ENCODE measurements at regions not wholly inside any gene's neighbourhood (a gene's known extent, or its start where the extent isn't known, plus 50 kb on each side); places are given as distances from the start of the nearest gene placed in this dataset.

DNA sequence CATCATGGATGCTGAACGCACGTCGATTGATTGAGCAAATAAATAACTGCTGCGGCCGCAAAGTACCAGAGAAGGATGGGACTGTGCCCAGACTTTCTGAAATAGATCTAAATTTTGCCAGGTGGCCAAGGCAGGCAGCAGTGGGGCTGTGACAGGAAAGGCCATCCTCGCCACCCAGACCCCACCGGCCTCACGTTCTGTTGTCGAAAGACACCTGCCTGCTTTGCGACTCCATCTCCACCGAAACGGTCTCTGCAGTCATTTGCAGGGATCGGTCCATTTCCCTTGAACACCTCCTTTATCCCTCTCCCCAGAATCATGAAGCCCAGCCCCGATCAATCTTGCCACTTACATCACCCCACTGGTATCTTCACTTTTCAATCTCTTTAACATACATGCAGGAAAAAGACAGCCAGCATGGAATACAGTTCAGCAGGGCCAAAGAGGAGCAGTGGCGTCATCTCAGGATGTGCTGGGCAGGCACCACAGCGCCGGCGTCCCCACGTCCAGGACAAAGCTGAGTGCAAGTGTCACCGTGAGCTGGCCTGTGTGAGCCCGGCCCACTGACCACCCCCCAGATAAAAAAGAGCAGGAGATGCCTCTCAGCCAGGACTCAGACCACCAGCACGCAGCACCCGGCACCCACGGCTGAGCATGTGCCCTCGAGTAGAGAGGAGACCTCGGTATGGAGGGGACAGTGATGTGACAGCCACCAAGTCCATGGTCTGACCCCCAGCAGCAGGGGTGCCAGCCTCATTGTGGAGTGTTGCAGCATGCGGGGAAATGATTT is 610.3 kb downstream of the TBC1D22A start:
- WGBS, 2 donors = 85 to 90% methylated on average over 27 of the region's 27 CpGs
- no peak overlapping the region for H3K4me3 ChIP-seq
- H3K27ac ChIP-seq = no peak overlapping the region
- intact Hi-C loops (cut with DNase I) = no loop called here
- peaks cover 0 to 31% (median 2%) of the 10 kb centered on the region in 3 donors for H3K27me3 ChIP-seq
- H3K36me3 ChIP-seq = no peaks in the 10 kb centered on the region
- peak; percentile 37 for DNase-seq
- no peaks in the 10 kb centered on the region for H3K9me3 ChIP-seq
- TF ChIP-seq POLR2AphosphoS5 (IDR thresholded peaks at IDR 0.05) (no peak), POLR2A (IDR thresholded peaks at IDR 0.05) (no peak)
- no peaks in the 10 kb centered on the region for H3K4me1 ChIP-seq

DNA sequence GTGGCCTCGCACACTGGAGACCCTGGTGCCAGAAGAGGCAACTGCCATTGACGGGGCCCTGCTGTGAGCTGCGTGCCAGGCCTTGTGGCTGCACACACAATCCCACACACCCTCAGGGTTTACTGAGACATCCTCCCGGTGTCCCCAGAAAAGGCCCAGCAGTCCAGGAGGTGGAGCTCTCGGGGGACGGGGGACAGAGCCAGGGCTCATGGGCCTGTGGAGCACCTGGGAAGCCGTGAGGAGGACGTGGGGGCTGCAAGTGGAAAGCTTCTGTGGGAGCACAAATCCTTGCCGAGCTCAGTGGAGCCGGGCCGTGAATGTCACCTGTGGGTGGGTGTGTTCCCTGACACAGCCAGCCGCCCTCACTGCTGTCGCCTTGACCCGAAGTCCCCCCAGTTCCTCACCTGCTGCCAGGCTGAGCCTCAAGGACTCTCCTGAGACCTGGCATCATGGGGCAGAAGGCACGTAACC is 609.7 kb downstream of the TBC1D22A start:
- peaks cover 0 to 29% (median 0%) of the 10 kb centered on the region in 3 donors for H3K27me3 ChIP-seq
- no peak overlapping the region for H3K27ac ChIP-seq
- no peak overlapping the region for H3K4me3 ChIP-seq
- TF ChIP-seq POLR2A (IDR thresholded peaks at IDR 0.05) (no peak), POLR2AphosphoS5 (IDR thresholded peaks at IDR 0.05) (no peak), CTCF (IDR thresholded peaks at IDR 0.05) (no peak), EP300 (IDR thresholded peaks at IDR 0.05) (no peak)
- WGBS, 2 donors = 75 to 87% methylated on average over 15 of the region's 15 CpGs
- DNase-seq = no peak
- no peaks in the 10 kb centered on the region for H3K4me1 ChIP-seq
- H3K9me3 ChIP-seq = no peaks in the 10 kb centered on the region
- intact Hi-C loops (cut with DNase I) = no loop called here
- H3K36me3 ChIP-seq = no peaks in the 10 kb centered on the region

DNA sequence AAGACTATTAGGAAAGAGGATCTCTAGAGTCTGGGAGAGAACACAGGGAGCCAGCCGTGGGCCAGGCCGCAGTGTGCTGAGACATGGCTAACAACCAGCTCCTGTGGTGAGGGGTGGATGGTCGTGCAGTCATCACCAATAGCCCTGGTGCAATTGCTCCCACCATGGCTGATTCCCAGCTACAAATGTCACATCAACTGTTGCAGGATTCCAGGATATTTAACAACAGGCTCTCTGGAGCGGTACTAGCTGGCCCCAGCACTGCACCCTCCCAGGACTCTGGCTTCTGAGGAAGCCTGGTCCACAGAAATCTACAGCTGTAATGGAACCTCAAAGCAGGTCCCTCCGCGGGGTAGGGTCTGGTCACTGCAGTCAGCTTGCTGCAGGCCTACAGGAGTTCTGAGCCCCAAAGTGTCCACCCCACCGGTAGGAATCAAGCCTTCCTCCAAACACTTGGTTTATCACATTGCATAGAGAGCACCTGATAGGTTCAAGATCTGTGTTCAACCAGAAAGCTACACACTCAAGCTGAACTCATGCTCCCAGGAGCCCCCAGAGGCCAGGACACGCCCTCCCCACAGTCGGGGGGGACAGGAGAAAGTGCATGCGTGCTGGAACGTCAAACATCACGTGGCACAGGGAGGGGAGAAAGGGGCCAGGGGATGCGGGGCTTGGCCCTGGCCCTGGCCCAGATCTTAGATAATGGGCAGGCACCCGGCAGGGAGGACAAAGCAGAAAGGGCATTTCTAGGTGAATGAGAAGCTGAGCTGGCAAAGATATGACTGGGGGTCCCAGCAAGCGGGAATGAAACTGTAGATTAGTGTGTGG is 609.0 kb downstream of the TBC1D22A start:
- H3K27me3 ChIP-seq = peaks cover 0 to 24% (median 0%) of the 10 kb centered on the region in 3 donors
- DNase-seq = peak; percentile 39
- WGBS, 2 donors = 62 to 76% methylated on average over 15 of the region's 15 CpGs

GRCh38 chr22:47370448-47371262 is 608.2 kb downstream of the TBC1D22A start:
- WGBS, 2 donors = 69 to 80% methylated on average over 18 of the region's 18 CpGs
- H3K36me3 ChIP-seq = no peaks in the 10 kb centered on the region
- H3K4me3 ChIP-seq = no peak overlapping the region
- intact Hi-C loops (cut with DNase I) = no loop called here
- no peak for DNase-seq
- H3K27ac ChIP-seq = no peak overlapping the region
- H3K27me3 ChIP-seq = peaks cover 0 to 18% (median 0%) of the 10 kb centered on the region in 3 donors
- TF ChIP-seq POLR2AphosphoS5 (IDR thresholded peaks at IDR 0.05) = no peak
- no peak for TF ChIP-seq CTCF (IDR thresholded peaks at IDR 0.05)
- TF ChIP-seq EP300 (IDR thresholded peaks at IDR 0.05) = no peak
- no peak for TF ChIP-seq POLR2A (IDR thresholded peaks at IDR 0.05)
- H3K4me1 ChIP-seq = no peaks in the 10 kb centered on the region
- H3K9me3 ChIP-seq = no peaks in the 10 kb centered on the region

More for the DNA sequence above, 609.0 kb downstream of the TBC1D22A start:
- no peaks in the 10 kb centered on the region for H3K9me3 ChIP-seq
- no peaks in the 10 kb centered on the region for H3K4me1 ChIP-seq
- H3K36me3 ChIP-seq = no peaks in the 10 kb centered on the region
- TF ChIP-seq CTCF (IDR thresholded peaks at IDR 0.05) (no peak), EP300 (IDR thresholded peaks at IDR 0.05) (no peak), POLR2A (IDR thresholded peaks at IDR 0.05) (no peak), POLR2AphosphoS5 (IDR thresholded peaks at IDR 0.05) (no peak)
- H3K27ac ChIP-seq = no peak overlapping the region
- no peak overlapping the region for H3K4me3 ChIP-seq
- intact Hi-C loops (cut with DNase I) = no loop called here
